ENCODE measurements at regions not wholly inside any gene's neighbourhood (a gene's known extent, or its start where the extent isn't known, plus 50 kb on each side); places are given as distances from the start of the nearest gene placed in this dataset.

- Histone ChIP-seq H3K27me3 (ENCODE audit: control insufficient read depth, low read length) (0 out of 2 replicates have a peak, but pooled peaks cover 5% of the 10 kb centered on the region), H3K79me2 (ENCODE audit: control insufficient read depth, low read length) (no peaks in the 10 kb centered on the region), H3K27ac (ENCODE audit: low read depth, low read length) (no peak overlapping the region), H3K9me2 (replicated peaks; ENCODE audit: control insufficient read depth, low read length) (no peaks in the 10 kb centered on the region), H3K36me3 (ENCODE audit: control insufficient read depth, low read length) (no peaks in the 10 kb centered on the region), H3K4me1 (ENCODE audit: control insufficient read depth, low read length) (no peaks in the 10 kb centered on the region), H3K4me2 (ENCODE audit: low read length) (no peak overlapping the region), H3F3A (ENCODE audit: control insufficient read depth, insufficient read depth) (no peaks in the 10 kb centered on the region), H3K4me3 (ENCODE audit: low read length) (no peak overlapping the region), H3K9me3 (ENCODE audit: control insufficient read depth, insufficient read depth, low read length) (no peaks in the 10 kb centered on the region), H4K20me1 (ENCODE audit: control insufficient read depth, insufficient read depth, low read depth, low read length) (no peaks in the 10 kb centered on the region)
- TF ChIP-seq CTCF (IDR thresholded peaks at IDR 0.05; ENCODE audit: low read depth, low read length, poor library complexity, severe bottlenecking): no peak
- TF ChIP-seq EZH2phosphoT487 (IDR thresholded peaks at IDR 0.05; ENCODE audit: borderline replicate concordance, low read length): no peak
These were observed 62.1 kb upstream of the GLI2 start for GRCh38 chr2:120673571-120674061.

GRCh38 chr2:120674246-120675170 lies 61.2 kb upstream of the GLI2 start:
- Histone ChIP-seq H3K27me3 (ENCODE audit: control insufficient read depth, low read length) (no peaks in the 10 kb centered on the region), H3K27ac (ENCODE audit: low read depth, low read length) (no peak overlapping the region), H3K4me3 (ENCODE audit: low read length) (no peak overlapping the region), H4K20me1 (ENCODE audit: control insufficient read depth, insufficient read depth, low read depth, low read length) (no peaks in the 10 kb centered on the region), H3K9me3 (ENCODE audit: control insufficient read depth, insufficient read depth, low read length) (no peaks in the 10 kb centered on the region), H3K4me1 (ENCODE audit: control insufficient read depth, low read length) (no peaks in the 10 kb centered on the region), H3K9me2 (replicated peaks; ENCODE audit: control insufficient read depth, low read length) (no peaks in the 10 kb centered on the region), H3F3A (ENCODE audit: control insufficient read depth, insufficient read depth) (no peaks in the 10 kb centered on the region), H3K4me2 (ENCODE audit: low read length) (no peak overlapping the region), H3K79me2 (ENCODE audit: control insufficient read depth, low read length) (no peaks in the 10 kb centered on the region), H3K36me3 (ENCODE audit: control insufficient read depth, low read length) (no peaks in the 10 kb centered on the region)
- TF ChIP-seq EZH2phosphoT487 (IDR thresholded peaks at IDR 0.05; ENCODE audit: borderline replicate concordance, low read length) (no peak), CTCF (IDR thresholded peaks at IDR 0.05; ENCODE audit: low read depth, low read length, poor library complexity, severe bottlenecking) (no peak)

GRCh38 chr2:120675460-120676130 lies 60.1 kb upstream of the GLI2 start:
- Histone ChIP-seq H3F3A (ENCODE audit: control insufficient read depth, insufficient read depth) (no peaks in the 10 kb centered on the region), H3K9me2 (replicated peaks; ENCODE audit: control insufficient read depth, low read length) (no peaks in the 10 kb centered on the region), H3K27me3 (ENCODE audit: control insufficient read depth, low read length) (no peaks in the 10 kb centered on the region), H3K4me2 (ENCODE audit: low read length) (no peak overlapping the region), H3K27ac (ENCODE audit: low read depth, low read length) (no peak overlapping the region), H3K4me3 (ENCODE audit: low read length) (no peak overlapping the region), H3K4me1 (ENCODE audit: control insufficient read depth, low read length) (no peaks in the 10 kb centered on the region), H3K36me3 (ENCODE audit: control insufficient read depth, low read length) (no peaks in the 10 kb centered on the region), H4K20me1 (ENCODE audit: control insufficient read depth, insufficient read depth, low read depth, low read length) (no peaks in the 10 kb centered on the region), H3K79me2 (ENCODE audit: control insufficient read depth, low read length) (no peaks in the 10 kb centered on the region), H3K9me3 (ENCODE audit: control insufficient read depth, insufficient read depth, low read length) (no peaks in the 10 kb centered on the region)
- TF ChIP-seq CTCF (IDR thresholded peaks at IDR 0.05; ENCODE audit: low read depth, low read length, poor library complexity, severe bottlenecking) (peak; percentile 69), EZH2phosphoT487 (IDR thresholded peaks at IDR 0.05; ENCODE audit: borderline replicate concordance, low read length) (no peak)
